ENCODE measurements at regions not wholly inside any gene's neighbourhood (a gene's known extent, or its start where the extent isn't known, plus 50 kb on each side); places are given as distances from the start of the nearest gene placed in this dataset.
"Not testable (repeated sequence)": the region's sequence is repeated elsewhere in the genome, so short reads cannot be mapped to it uniquely, and the experiment has no call there.

DNA sequence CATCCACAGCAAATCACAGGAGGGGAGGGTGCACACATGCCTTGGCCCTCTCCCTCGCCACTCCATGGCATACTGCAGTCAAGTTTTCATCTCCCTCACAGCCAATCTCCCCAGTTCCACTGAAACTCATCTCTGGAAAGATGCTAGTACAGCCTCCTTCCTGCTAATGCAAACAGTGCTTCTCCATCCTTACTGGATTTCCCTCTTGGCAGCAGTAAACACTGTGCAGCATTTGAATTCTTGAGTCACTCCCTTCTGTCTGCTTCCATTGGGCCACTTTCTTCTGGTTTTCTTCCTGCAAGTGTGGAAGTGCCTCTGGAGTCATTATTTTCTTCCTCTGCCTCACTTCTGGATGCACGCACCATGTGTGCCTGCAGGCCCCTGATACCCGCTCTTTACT lies 460.3 kb downstream of the QKI start:
- DNase-seq (ENCODE audit: low spot score): no peak

DNA sequence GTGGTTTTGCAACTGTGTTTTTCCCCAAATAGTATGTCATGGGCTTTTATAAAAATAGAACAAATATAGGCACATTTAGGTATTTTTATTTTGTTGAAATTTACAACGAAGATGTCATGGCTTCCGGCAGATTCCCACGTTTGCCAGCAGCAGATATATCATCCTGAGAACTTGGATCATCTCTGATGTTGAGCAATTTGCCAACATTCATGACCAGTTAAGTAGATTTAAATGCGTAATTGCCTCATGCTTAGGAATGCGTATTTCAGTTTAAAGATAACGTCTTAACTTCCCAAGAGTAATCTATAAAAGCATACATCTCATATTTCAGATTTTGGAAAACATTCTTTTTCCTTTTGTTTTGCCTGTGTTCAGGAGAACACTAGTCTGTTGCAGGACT lies 457.8 kb downstream of the QKI start:
- DNase-seq (ENCODE audit: low spot score): peak; percentile 27

DNA sequence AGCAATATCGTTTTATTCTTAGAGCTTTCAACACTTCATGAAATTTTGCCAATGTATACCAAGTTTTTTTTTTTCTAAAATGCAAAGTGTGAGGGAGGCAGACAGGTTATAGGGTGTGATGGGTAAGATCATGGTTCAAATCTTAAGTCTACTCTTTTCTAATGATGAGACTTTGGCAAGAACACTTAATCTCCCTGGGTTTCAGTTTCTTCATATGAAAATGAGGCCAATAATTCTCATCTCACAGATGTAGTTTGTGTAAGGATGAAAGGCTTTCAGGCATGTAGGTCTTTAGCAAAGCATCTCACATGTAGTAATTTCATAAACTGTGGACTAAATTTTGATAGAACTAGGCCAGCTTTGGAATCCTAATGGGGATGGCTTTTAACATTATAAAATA lies 457.1 kb downstream of the QKI start:
- no peak for DNase-seq (ENCODE audit: low spot score)

DNA sequence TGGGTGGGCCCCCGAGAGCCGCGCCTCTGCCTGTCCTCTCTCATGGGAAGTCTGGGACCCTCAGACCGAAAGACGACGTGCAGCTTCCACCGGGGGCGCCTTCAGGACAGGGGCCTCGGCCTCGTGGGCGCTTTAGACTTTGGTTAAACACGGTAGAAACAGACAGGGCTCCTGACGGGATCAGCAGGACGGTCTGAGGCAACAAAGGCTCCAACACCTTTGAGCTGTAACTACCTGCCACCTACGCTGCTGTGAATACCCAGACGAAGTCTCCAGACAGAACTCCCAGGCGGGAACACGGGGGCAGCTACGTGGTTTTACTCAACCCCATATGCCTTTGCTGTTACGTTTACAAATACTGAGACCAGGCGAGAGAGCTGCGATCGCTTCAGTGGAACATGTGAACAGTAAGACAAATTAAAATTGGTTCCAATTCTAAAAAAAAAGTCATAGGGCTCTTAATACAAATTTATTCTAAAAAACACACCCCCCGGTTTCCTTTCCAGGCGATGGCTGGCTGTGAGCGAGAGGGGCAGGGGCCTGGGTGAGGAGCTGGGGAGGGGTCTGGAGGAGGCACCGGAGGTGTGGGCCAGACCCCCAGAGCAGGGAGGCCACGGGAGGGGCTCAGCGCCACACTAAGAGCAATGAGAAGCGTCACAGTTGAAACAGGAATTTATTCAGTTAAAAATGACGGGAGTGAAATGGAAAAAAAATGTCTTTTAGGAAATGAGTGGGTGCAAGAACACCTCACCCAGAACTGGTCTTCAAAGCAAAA lies 453.2 kb downstream of the QKI start:
- no peak for DNase-seq (ENCODE audit: low spot score)

DNA sequence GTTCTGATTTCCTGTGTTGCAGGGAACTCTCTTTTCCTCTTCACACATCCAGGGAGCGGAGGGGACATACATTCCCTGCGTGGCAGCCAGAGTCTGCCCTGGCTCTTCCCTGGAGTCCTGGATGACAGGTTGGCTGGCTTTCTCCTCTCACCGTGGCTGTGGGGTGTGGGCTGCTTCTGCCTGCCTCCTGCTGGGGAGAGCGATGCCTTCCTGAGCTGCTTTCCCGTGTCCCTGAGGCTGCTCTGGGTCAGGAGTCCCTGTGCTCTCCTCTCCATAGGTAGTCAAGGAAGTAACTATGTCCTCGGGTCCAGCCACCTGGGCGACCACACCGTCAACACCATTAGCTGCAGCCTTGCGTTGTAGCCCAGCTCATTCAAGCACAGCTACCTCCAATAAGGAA lies 451.7 kb downstream of the QKI start:
- no peak for DNase-seq (ENCODE audit: low spot score)

DNA sequence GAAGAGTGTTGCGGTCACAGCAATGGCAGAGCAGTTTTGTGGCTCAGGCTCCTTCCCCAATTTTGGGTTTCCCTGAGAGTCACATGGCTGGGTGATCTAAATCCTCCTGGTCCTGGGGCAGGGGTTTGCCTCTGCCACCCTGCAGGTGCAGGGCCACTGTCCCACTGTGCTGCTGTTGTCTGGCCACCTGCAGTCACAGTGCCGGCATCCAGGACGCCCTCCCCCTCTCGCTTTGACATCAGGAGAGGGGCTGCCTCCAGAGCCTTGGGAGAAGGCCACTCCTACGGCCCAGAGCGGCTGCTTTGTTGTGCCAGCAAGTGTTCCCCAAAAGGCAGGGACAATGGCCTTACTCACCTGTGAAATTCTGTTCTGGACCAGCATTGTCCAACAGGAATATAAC lies 449.0 kb downstream of the QKI start:
- no peak for DNase-seq (ENCODE audit: low spot score)

DNA sequence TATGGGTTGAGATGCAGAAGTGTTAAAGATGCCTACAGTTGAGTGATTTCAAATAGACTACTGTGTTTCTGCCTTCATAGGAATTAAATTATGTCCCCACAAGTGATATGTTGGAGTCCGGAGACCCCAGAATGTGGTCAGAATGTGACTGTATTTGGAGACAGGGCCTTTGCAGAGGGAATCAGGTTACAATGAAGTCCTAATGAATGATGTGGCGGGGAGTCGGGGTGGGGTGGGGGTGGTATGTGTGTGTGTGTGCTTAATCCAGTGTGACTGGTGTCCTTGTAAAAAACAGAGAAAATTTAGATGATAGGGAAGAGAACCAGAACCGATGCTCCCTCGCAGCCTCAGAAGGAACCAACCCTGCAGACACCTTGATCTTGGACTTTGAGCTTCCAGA lies 448.2 kb downstream of the QKI start:
- DNase-seq (ENCODE audit: low spot score): no peak

DNA sequence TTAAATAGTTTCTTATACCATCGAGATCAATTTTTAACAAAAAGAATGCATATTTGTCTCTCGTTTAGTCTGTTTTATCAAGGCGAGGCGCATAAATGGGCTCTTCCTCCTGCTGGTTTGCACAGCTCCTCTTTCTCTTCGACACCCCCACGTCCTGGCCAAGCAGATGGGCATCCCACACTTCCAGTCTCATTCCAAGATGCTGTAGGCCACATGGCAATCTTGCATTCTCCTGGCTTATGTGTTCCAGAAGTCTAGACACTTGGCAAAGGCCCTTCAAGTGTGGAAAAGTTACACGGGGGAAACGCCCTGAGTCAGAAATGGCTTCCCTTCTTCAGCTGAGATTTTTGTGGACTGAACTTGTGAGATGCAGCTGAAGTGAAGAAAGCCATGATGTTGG lies 447.1 kb downstream of the QKI start:
- no peak for DNase-seq (ENCODE audit: low spot score)

DNA sequence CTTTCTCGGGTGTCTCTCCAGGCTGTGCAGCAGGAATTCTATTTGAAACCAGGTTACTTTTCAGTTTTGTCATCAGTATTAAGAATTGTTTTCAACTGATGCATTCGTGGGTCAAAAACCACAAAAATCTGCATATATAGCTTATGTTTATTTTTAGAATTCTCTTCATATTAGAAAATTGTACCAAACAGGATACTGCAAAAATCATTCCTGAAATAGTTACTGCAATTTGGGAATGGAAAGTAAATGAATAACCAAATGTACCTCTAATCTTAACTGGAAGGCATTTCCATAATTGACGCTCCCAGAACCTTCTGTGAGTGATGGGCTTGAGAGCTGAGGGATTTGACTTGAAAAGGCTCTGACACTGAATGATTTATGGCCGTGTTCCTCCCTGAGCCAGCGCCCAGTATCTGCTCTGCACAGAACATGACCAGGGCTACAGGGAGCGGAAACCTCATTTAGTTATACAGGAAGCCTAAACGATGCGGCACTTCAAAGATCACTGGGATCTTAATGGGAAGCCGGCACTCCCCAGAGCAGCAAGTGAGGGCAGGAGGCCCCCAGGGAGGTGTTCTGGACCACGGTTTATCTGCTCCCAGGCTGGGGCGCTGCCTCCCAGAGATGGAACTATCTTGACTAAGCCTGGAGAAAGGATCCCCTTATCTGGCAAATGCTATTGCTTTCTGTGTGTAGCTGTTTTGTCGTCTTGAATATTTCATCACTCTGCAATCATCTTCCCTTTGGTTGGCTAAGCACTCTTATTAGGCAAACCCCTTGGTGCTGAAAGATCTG lies 446.0 kb downstream of the QKI start:
- peak; percentile 57 for DNase-seq (ENCODE audit: low spot score)

DNA sequence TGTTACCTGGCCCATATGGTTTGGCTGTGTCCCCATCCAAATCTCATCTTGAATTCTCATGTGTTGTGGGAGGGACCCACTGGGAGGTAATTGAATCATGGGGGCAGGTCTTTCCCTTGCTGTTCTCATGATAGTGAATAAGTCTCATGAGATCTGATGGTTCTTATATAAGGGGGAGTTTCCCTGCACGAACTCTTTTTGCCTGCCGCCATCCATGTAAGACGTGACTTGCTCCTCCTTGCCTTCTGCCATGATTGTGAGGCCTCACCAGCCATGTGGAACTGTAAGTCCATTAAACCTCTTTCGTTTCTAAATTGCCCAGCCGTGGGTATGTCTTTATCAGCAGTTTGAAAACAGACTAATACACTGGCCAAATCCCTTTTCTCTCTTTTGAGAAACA lies 444.4 kb downstream of the QKI start:
- DNase-seq (ENCODE audit: low spot score): not testable (repeated sequence)

DNA sequence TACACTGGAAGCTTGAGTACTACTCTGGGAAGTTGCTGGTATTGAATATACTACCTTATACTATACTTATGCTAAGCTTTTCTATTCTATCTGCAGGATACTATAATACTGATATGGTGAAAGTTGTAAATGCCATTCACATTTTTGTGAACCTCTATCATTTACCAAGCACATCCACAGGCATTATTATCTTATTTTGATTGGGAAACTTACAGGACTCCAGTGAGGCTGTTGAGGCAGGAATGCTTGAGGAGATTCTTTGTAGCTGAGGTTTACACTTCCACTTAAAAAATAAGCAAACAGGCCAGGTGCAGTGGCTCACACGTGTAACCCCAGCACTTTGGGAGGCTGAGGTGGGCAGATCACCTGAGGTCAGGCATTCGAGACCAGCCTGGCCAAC lies 442.9 kb downstream of the QKI start:
- no peak for DNase-seq (ENCODE audit: low spot score)

DNA sequence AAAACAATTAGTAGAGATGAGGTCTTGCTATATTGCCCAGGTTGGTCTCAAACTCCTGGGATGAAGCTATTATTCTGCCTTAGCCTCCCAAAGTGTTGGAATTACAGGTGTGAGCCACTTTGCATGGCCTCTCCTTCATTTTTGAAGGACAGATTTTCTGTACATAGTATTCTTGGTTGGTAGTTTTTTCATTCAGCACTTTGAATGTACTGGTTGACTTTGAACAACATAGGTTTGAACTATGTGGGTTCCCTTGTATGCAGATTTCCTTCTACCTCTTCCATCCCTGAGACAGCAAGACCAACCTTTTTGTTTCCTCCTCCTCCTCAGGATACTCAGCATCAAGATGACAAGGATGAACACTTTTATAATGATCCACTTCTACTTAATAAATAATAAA lies 436.4 kb downstream of the QKI start:
- no peak for DNase-seq (ENCODE audit: low spot score)

DNA sequence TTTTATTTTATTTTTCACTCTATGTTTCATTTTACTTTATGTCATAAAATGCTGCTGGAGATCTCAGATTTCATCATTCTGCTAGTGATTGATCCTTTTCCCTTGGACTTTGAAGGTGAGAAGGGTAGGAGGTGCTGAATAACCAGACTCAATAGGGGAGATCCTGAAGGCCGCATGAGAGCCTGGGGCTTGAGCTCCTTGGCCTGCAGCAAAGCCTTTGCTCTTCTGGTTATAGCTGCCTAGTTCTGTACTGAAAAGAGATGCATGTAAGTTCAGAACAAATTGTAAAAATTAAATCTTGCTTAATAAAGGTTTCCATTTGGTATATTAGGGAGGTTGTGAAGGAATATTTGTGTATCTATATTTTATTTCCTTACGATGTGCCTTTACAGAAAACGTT lies 430.2 kb downstream of the QKI start:
- DNase-seq (ENCODE audit: low spot score): no peak

DNA sequence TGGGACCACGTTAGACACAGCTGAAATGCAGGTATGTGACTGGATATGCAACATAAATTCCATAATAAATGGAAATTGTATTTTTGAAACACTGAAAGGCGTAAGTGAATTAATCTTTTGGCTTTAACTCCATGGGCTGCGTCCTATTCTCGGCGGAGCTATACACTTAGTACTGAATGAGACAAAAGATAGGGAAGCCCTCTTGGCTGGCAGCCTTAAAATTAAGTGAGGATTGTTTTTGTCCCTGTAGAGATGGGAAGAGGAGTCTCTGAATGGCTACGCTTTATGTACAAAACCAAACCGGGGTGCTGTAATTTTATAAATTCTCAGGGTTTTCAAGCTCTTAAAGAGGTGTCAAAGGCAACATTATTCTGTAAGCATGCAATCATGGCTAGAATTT lies 429.8 kb downstream of the QKI start:
- no peak for DNase-seq (ENCODE audit: low spot score)

DNA sequence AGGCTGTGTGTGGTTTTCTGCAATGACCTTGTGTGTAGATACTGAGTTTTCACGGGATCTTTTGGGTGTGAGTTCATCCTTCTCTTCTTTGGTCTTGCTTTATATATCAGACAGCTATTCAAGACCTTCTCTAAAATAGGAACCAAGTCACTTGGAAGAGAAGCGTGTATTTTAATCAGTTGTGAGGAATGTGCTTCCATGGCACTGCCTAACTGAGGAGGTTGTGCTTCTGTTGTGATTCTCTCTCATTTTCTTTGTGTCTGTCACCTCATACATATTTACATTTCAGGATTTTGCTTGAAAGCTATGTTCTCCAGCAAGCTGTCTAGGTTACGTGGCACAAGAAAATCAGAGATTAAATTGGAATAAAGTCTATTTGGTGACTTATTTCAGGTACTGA lies 428.7 kb downstream of the QKI start:
- no peak for DNase-seq (ENCODE audit: low spot score)

DNA sequence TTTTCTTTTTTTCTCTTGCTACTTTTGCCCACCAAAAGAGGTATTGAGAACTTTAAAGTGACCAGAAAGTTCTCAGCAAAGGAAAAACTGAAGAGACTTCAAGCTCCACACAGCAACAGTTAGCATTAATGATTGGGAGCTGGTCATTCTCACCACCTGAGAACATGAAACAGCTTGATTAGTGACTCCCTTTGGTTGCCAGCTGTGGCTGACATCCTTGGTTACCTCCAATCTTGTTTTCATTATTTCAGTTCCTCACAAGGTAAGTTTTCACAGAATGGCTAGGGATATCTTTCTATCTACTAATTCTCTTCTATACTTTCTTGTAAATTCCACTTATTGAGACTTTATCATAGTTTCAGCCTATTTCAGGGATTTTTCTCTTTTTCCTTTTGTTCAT lies 427.9 kb downstream of the QKI start:
- DNase-seq (ENCODE audit: low spot score): no peak

DNA sequence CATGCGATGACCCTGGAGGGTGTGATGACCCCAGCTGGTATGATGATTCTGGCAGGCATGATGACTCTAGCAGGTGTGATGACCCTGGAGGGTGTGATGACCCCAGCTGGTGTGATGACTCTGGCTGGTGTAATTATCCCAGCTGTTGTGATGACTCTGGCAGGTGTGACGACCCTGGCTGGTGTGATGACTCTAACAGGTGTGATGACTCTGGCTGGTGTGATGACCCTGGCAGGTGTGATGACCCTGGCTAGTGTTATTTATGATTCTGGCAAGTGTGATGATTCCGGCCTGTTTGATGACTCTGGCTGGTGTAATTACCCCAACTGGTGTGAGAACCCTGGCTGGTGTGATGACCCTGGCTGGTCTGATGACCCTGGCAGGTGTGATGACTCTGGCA lies 427.2 kb downstream of the QKI start:
- DNase-seq (ENCODE audit: low spot score): no peak

DNA sequence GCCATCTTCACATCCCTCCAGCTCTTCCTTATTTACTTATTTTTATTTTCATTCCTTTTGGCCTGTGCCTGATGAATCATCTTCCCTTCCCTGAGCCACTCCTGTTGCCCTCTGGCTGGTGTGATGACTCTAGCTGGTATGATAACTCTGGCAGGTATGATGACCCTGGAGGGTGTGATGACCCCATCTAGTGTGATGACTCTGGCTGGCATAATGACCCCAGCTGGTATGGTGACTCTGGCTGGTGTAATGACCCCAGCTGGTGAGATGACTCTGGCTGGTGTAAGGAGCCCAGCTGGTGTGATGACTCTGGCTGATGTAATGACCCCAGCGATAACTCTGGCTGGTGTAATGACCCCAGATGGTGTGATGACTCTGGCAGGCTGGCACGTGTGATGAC lies 426.8 kb downstream of the QKI start:
- no peak for DNase-seq (ENCODE audit: low spot score)

DNA sequence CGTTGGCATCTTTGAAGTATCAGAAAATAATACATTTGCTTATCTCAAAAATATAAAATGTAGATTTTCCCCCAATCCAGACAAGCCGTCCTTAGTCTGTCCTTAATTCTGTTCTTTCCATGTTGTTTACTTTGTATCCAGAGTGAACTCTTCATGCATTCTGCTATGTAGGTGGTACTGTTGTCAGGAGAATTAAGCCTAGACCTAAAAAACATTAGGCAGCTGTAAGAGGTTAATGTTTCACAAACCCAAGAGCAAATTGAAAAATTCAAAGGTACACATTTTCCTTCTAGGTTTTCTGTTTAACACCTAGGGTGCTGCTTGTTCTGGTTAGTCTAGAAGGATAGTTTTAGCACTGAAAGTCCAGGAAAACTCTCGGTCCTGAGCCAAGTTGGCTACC lies 426.4 kb downstream of the QKI start:
- DNase-seq (ENCODE audit: low spot score): no peak

DNA sequence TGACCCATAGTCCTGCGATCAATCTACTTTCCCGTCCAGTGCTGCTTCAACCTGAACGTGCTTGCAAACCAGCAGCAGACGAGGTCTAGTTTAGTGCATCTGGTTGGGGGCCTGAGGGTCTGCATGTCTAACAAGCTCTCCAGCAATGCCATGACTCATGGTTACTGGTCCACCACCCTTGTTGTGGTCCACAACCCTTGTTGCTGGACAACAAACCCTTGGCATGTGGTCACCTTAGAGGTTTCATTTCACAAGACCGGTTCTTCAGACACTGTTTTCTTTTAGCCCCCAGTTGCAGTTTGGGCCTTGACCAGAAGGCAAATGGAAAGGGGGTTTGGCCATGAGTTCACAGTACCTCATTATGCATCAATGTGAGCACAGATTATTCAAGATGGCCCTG lies 424.8 kb downstream of the QKI start:
- no peak for DNase-seq (ENCODE audit: low spot score)

DNA sequence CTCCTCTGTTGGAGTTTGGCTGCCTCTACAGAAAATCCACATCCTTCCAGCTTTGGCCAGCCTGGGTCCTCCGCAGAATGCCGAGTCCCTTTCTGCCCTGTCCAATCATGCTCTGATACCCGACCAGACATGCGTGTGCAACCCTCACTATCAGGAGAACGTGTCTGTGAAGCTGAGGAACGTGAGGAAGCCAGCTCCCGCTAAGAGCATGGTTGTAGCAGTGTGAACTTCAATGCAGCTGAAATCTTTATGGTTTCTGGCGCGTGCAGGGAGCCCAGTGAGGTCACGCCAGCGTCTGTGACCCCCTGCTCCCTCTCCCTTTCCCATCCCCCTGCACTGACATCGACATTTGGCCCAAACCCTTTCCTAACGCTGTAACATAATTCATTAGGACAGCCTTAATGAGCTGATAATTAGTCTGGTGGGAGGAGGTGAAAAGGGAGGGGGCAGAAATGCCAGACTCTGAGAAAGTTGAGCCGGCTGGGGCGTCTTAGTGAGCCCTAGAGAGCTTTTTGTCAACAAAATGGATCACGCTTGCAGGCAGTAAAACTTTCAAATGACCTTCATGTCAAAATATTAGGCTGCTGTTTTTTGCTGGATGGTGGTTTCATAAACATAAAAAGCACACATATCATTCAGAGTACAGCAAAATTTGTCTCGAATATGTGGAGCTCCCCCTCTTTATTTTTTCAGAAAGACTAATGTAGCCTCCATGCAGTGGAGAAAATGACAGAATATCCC lies 423.3 kb downstream of the QKI start:
- peak; percentile 29 for DNase-seq (ENCODE audit: low spot score)

DNA sequence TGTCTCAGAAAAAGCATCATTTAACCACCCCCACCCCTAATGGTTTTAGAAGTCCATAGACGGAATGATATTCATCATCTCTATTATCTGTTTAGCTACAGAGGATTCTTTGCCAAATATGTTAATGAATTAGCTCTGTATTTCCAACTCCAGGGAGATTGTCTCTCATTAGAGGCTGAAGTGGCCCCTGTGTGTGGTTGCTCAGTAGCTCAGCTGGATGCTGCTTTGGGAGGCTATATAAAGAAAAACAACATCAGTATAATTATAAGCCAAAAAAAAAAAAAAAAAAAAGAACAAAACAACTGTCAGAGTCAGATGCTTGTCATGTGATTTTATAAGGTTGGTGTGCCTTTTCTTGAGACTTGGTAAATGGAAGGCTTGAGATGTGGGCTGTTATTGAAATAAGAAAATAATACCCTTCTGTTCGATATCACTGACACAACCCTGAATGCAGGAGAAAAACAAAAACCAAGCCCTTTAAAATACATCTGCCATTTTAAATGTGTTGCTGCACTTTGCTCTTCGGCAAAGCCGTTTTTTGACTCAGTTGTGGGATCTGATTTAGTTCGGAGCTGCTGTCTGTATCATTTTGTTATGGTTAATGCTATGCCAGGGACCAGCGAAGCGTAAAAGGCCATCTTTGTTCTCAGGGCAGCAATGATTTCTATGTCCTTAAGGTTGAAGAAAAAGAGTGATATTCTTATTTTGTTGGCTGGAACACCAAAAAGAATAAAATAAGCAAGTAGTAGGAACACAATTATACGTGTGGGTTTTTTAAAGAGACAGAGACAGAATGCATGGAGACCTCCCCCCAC lies 422.6 kb downstream of the QKI start:
- DNase-seq (ENCODE audit: low spot score): no peak
